DND-41 (cell line): ENCODE measurements at regions not wholly inside any gene's neighbourhood (a gene's known extent, or its start where the extent isn't known, plus 50 kb on each side); places are given as distances from the start of the nearest gene placed in this dataset.

Experiments
- CTCF ChIP-seq: IDR thresholded peaks from 2 replicates; pipeline ENCODE4 v1.5.1; 2012; ENCODE audit warnings: borderline replicate concordance, low read length, moderate library complexity, mild to moderate bottlenecking; ENCODE audit not compliant: poor library complexity, severe bottlenecking; ENCODE audit errors: extremely low read depth
- EZH2 ChIP-seq: IDR thresholded peaks from 3 replicates; pipeline ENCODE4 v1.6.1; 2012; ENCODE audit warnings: borderline replicate concordance, low read depth, mild to moderate bottlenecking, moderate library complexity, low read length, inconsistent platforms; ENCODE audit not compliant: severe bottlenecking

- TF ChIP-seq CTCF = no peak
- TF ChIP-seq EZH2 = no peak
These were observed 181.6 kb downstream of the PTPN20 start for GRCh38 chr10:47092831-47093230.
